Psoas muscle (tissue), 7 donors: ENCODE measurements at regions not wholly inside any gene's neighbourhood (a gene's known extent, or its start where the extent isn't known, plus 50 kb on each side); places are given as distances from the start of the nearest gene placed in this dataset.

Experiments
- ATAC-seq, 4 donors: fragments of 200-7000 bp; cut with Tn5 transposase; one replicate each; pipeline ENCODE4 v1.9.1; 2020; ENCODE audit warnings: moderate library complexity in 3 of 4, mild to moderate bottlenecking in 2 of 4
- DNase-seq, 2 donors: peaks; one replicate each; pipeline ENCODE4 v3.0.0-alpha.2; 2020
- H3K27ac ChIP-seq: fragments of 200-600 bp; one replicate; pipeline ENCODE4 v1.8.0; 2022
- H3K27me3 ChIP-seq, 3 donors: fragments of 200-600 bp in 1 of 3; one replicate each; pipeline versions ENCODE4 v1.6.1 to v1.8.0; 2013 to 2022; ENCODE audit warnings: low read length in 2 of 3, mild to moderate bottlenecking in 2 of 3, moderate library complexity in 1 of 3; ENCODE audit not compliant: insufficient read depth in 3 of 3
- H3K36me3 ChIP-seq, 2 donors: fragments of 200-600 bp in 1 of 2; one replicate each; pipeline versions ENCODE4 v1.6.1 to v1.8.0; 2013 to 2022; ENCODE audit warnings: low read depth in 1 of 2, mild to moderate bottlenecking in 1 of 2, moderate library complexity in 1 of 2; ENCODE audit not compliant: insufficient read depth in 1 of 2
- H3K4me1 ChIP-seq: fragments of 200-600 bp; one replicate; pipeline ENCODE4 v1.8.0; 2022
- H3K4me3 ChIP-seq: fragments of 200-600 bp; one replicate; pipeline ENCODE4 v1.8.0; 2022; ENCODE audit warnings: mild to moderate bottlenecking
- H3K9me3 ChIP-seq: fragments of 200-600 bp; one replicate; pipeline ENCODE4 v1.8.0; 2022
- CTCF ChIP-seq: fragments of 200-600 bp; IDR thresholded peaks from one replicate; pipeline ENCODE4 v1.8.0; 2022; ENCODE audit warnings: antibody characterized with exemption
- WGBS, 3 donors: extraction: QIAGEN DNeasy Blood & Tissue Kit; methylation state at CpG; one replicate each; pipeline versions ENCODE4 v1.1.6 to v1.1.7; 2013; 5-methylcytosine and 5-hydroxymethylcytosine counted together
- intact Hi-C, 2 donors: fragments of 100-400 bp; cut with DNase I; formaldehyde crosslinking; loops; one replicate each; pipeline versions ENCODE4 v1.11.0 to v1.14.2; 2022
- donor health status: healthy with polysubstance abuse.
- donor health status: DM: no; HTN: no; CAD: no; lungs with moderate emphysema.
- donor health status: Bipolar disorder and iron deficiency.
- donor health status: healthy.
- donor health status: DM: yes; HTN: yes; CAD: no.
- donor health status: DM: no; HTN: no; CAD: no.
- donor health status: DM: yes; HTN: yes; CAD: no.

GRCh38 chr1:39133340-39133684, 71.2 kb upstream of the MACF1 start:
- no peak for TF ChIP-seq CTCF
- no peak overlapping the region for H3K4me3 ChIP-seq
- H3K27me3 ChIP-seq, result no peaks in the 10 kb centered on the region
- peak overlapping the region; percentile 69 for H3K27ac ChIP-seq
- DNase-seq, result no peak
- H3K9me3 ChIP-seq, result no peaks in the 10 kb centered on the region
- no peaks in the 10 kb centered on the region for H3K36me3 ChIP-seq
- intact Hi-C loops, result loop anchor here in 1 of 2 donors (2.0 kb wide), 1 partner anchor 55 kb away; no protein-coding TSS in a partner anchor
- H3K4me1 ChIP-seq, result peaks cover 54% of the 10 kb centered on the region
- 58 to 73% (median 65%) methylated on average over 1 of the region's 1 CpG for WGBS, 3 donors
- ATAC-seq, result no peak

GRCh38 chr1:39134768-39135333, 69.6 kb upstream of the MACF1 start:
- ATAC-seq (no peak), DNase-seq (no peak)
- H3K27me3 ChIP-seq, result no peaks in the 10 kb centered on the region
- peaks cover 49% of the 10 kb centered on the region for H3K4me1 ChIP-seq
- no peak for TF ChIP-seq CTCF
- no peaks in the 10 kb centered on the region for H3K36me3 ChIP-seq
- intact Hi-C loops, result no loop called here
- H3K9me3 ChIP-seq, result no peaks in the 10 kb centered on the region
- H3K4me3 ChIP-seq, result no peak overlapping the region
- 97% methylated on average over 5 of the region's 5 CpGs for WGBS, 3 donors
- no peak overlapping the region for H3K27ac ChIP-seq

DNA sequence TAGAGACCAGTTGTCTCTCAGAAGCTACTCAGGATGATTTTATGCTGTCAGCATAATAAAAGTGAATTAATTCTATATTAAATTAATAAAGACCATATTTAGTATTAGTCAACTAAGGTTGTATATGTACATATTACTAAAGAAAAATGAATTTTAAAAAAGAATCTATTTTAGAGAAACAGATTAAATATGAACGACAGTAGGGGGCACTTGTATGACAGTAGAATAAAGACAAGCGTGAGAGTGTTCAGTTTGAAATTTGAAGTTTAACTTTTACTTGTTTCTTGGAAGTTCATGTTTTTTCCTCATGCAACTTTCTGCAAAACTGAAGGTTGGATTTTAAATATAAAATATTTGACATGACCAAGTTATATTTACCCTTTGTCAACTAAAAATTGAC, 67.9 kb upstream of the MACF1 start:
- Histone ChIP-seq H3K36me3 (no peaks in the 10 kb centered on the region), H3K27ac (no peak overlapping the region), H3K9me3 (no peaks in the 10 kb centered on the region), H3K4me1 (peaks cover 39% of the 10 kb centered on the region), H3K4me3 (no peak overlapping the region), H3K27me3 (no peaks in the 10 kb centered on the region)
- ATAC-seq (no peak), DNase-seq (no peak)
- no peak for TF ChIP-seq CTCF
- WGBS, 3 donors, result 80 to 86% (median 83%) methylated on average over 2 of the region's 2 CpGs
- intact Hi-C loops, result no loop called here

- no peak overlapping the region for H3K27ac ChIP-seq
- no peak for TF ChIP-seq CTCF
- H3K36me3 ChIP-seq, result no peaks in the 10 kb centered on the region
- H3K4me1 ChIP-seq, result peaks cover 37% of the 10 kb centered on the region
- ATAC-seq (no peak), DNase-seq (no peak)
- intact Hi-C loops, result loop anchor here in 1 of 2 donors (5.0 kb wide), 2 partner anchors 33 to 37 kb away; no protein-coding TSS in a partner anchor
- WGBS, 3 donors, result 93 to 97% (median 96%) methylated on average over 3 of the region's 3 CpGs
- H3K27me3 ChIP-seq, result no peaks in the 10 kb centered on the region
- H3K4me3 ChIP-seq, result no peak overlapping the region
- no peaks in the 10 kb centered on the region for H3K9me3 ChIP-seq
These were observed 64.7 kb upstream of the MACF1 start for GRCh38 chr1:39139723-39140360.

DNA sequence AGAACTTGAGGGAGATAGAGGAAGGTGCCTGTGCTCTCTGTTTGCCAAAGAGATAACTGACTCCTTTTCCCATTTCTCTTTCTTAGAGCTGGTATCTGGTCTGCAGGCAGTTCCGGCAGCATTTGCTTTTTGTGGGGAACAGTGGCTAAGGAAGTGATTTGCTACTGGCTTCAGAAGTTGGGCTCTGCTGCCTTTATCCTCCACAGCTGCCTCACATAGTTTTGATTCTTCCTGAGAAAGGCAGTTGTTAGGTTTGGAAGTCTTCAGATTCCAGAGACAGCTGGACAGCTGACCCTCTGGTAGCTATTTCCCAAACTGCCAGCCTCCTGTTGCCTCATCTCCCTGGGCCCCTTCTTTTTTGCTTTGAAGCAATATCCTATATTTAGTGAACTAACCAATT, 62.6 kb upstream of the MACF1 start:
- peak overlapping the region; percentile 27 for H3K27ac ChIP-seq
- WGBS, 3 donors, result 25 to 46% (median 44%) methylated on average over 1 of the region's 1 CpG
- H3K4me3 ChIP-seq, result no peak overlapping the region
- ATAC-seq, result peak; percentile 13 to 53 (median 36)
- DNase-seq, result no peak
- peaks cover 33% of the 10 kb centered on the region for H3K4me1 ChIP-seq
- H3K9me3 ChIP-seq, result no peaks in the 10 kb centered on the region
- no peaks in the 10 kb centered on the region for H3K36me3 ChIP-seq
- intact Hi-C loops, result loop anchor here in 1 of 2 donors (5.0 kb wide), 2 partner anchors 35 kb away; no protein-coding TSS in a partner anchor
- H3K27me3 ChIP-seq, result no peaks in the 10 kb centered on the region
- TF ChIP-seq CTCF, result no peak
